Stimulated activated CD8-positive, alpha-beta memory T cell treated with anti-CD3 and anti-CD28 coated beads, Interleukin-2, amount 100 ng/mL, for 48 hours (primary cell): ENCODE measurements at regions not wholly inside any gene's neighbourhood (a gene's known extent, or its start where the extent isn't known, plus 50 kb on each side); places are given as distances from the start of the nearest gene placed in this dataset.

Experiments used
- DNase-seq, 2 donors: peaks; one replicate each; pipeline ENCODE4 v3.0.0-alpha.2; 2020; ENCODE audit warnings: low read depth in 2 of 2

- no peak for DNase-seq
Observed at GRCh38 chr6:43950051-43950605, 177.1 kb downstream of the MRPL14 start.

- no peak for DNase-seq
Observed at GRCh38 chr6:43949551-43949991, 177.7 kb downstream of the MRPL14 start.

- no peak for DNase-seq
Observed at GRCh38 chr6:43948527-43949485, 178.4 kb downstream of the MRPL14 start.

DNA sequence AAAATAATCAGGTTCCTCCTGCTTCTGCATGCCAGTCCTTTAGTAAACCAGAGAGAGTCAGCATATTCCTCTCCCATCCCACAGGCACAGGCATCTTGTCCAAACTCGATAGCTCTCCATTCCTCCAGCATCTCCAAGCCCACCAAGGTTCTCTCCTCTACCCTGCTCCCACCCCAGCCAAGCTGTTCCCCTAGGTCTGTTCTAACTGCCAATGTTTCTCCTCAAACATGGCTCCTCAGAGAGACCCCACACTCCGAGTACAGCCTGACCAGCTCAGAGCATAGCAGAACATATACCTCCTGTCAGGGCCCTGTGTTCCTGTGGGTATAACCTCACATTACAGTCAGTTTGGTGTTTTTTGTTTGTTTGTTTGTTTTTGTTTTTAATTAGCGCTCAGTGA lies 177.8 kb downstream of the VEGFA start:
- DNase-seq = no peak

DNA sequence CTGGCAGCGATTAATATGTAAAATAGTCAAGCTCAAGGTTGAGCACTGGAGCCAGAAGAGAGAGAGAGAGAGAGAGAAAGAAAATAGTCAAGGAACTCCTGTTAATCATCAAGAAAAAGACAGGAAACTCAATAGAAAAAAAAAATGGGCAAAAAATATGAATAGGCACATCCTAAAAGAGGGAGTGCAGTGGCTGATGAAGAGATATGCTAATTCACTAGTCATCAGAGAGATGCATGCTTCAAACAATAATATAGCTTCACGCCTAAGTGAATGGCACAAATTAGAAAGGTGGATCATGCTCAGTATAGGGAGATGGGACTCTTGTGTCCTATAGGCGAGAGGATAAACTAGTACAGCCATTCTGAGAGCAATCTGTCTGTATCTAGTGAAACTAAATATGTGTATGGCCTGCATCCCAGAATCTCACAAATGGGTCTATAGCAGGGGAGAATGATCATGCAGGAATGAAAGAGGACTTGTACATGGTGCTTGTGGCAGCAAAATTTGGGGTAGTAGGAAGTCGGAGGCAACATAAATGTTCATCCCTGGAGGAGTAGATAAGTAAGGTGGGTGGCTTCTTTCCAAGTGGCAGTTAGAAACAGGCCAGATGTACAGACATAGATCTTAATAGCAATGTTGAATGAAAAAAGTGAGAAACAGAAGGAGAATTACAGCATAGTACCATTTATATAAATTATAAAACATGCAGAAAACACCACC lies 176.8 kb downstream of the VEGFA start:
- DNase-seq = no peak

DNA sequence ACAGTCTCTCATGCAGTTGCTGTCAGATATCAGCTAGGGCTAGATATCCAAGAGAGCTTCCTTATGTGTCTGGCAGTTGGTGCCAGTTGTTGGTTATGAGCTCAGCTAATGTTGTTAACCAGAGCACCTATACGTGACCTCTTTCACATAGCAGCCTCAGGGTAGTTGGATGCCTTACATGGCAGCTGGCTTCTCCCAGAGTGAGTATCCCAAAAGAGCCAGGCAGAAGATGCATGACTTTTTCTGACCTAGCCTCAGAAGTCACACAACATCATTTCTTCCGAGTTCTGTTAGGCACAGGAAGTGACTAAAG lies 175.7 kb downstream of the VEGFA start:
- no peak for DNase-seq

DNA sequence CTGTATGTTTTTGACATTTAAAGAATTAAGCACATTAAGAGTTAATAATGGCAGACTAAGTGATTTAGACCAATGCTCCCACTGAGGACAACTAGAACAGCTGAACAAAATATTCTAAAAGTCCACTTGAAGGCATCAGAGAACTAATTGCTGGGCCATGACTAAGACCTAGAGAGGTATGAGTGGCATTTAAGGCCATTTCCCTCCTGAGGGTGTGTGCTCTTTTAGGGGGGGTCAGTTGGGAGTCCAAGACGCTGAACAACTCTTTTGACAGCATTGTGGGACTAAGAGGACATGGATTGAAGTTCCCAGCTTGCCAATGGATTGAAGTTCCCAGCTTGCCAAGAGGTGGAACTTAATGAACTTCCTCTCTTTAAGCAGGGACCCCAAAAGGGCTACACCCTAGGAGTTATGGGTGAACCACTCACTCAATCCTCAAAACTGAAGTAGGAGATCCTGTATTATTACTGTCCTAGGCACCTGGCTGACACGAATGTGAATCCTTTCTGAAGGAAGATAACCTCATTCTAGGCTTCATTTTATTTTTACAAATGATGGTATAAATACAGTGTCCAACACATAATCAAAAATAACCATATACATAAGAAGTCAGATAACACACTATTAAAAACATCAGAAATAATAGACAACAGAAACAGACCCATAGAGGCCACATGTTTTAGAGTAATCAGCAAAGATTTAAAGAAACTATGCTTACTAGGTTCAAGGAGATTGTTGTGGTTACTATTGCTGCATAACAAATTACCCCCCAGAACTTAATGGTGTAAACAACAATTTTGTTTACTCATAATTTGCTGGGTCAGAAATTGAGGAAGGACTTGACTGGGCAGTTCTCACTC lies 175.1 kb downstream of the VEGFA start:
- DNase-seq = no peak

DNA sequence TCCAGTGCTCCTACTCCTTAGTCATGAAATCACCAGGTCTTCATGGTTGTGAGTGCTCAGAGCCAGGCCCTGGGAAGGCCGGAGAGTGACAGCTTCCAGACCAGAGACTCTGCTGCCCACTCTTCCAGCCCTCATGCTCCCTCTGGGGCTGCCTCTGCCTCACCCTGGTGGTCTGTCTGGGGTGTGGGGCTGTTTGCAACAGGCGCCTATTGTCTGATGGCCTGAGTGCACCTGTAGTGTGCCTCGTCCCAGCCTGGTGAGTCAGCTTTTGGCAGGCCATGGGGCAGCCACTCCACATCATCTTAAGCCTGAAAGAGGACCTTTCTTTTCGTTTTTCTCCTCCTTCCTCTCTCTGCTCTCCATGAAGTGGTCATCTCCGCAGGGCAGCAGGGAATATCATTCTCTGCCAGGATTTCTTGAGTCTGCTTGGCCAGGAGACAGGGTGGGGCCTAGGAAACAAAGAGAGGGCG lies 173.8 kb downstream of the VEGFA start:
- no peak for DNase-seq

- DNase-seq = no peak
Observed at GRCh38 chr6:43943099-43943766, 173.2 kb downstream of the VEGFA start.

GRCh38 chr6:43942616-43943015 lies 172.6 kb downstream of the VEGFA start:
- no peak for DNase-seq

GRCh38 chr6:43942011-43942442 lies 172.0 kb downstream of the VEGFA start:
- DNase-seq = no peak

- no peak for DNase-seq
Observed at GRCh38 chr6:43941174-43941573, 171.2 kb downstream of the VEGFA start.

DNA sequence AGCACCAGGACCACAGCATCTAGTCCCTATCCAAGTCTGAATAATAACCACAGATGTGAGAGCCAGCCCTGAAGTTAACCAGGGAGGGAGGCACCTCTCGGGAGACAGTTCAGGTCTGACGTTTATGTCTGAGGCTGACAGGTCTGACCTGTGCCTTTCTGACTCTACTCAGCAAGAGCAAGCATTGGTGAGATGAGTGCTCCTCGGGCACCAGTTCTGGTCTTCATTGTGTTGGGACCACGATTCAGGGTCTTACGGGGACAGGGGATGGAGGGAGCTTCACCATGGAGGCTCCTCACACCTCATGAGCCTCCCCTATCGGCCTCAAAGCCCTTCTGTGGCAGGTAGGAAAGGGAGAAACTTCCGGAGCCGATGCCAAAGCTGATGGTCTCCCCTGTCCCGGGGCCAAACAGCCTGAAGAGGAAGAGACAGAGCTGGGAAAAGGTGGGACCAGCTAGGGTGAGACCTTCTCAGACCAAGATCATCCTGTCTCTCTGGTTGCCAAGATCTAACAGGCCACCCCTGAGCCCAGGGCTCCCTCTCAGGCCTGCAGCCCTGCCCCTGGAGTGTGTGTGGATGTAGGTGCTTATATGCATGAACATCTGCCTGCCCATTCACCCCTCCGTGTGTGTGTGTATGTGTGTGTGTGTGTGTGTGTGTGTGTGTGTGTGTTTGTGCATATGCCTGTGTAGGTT lies 170.5 kb downstream of the VEGFA start:
- DNase-seq = no peak

- DNase-seq = no peak
Observed at GRCh38 chr6:43940071-43940392, 170.0 kb downstream of the VEGFA start.

GRCh38 chr6:43939281-43940070 lies 169.5 kb downstream of the VEGFA start:
- DNase-seq = no peak

DNA sequence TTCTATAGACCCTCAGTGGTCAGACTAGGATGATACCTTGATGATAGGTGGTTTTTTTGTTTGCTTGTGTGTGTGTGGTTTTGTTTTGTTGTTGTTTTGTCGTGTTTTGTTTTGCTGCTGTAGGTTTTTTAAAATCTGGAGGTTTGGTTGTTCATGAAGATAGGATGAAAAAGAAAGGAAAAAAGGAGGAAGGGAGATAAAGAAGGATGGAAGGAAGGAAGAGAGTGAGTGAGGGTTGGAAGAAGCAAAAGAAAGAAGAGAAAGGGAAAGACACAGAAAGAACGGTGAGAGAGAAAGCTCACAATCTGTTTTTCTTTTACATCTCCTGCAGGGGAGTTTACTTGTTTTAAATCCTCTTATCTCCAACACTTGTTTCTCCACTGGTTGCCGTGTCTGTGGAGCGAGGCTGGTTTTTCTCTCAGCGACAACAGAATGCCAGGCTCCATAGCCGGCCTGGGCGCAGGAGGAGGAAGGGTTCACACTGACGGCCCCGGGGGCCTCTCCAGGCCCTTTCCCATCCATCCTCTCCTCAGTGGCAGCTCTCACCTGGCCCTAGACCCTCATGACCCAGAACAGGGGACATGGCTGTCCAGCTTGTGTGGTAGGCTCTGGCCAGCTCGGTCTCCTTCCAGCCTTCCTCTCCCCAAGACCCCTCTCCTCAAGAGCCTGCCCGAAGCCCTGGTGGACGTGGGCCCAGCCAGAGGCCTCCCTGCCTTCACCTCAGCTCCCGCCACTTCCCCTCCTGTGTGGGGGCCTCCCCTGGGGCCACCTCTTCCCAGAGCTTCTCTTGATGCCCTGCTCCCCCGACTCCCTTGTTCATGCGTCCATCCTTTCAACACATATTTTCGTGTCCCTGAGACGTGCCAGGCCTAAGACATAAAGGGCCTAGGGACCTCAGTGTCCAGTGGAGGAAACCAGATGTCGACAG lies 168.4 kb downstream of the VEGFA start:
- no peak for DNase-seq

DNA sequence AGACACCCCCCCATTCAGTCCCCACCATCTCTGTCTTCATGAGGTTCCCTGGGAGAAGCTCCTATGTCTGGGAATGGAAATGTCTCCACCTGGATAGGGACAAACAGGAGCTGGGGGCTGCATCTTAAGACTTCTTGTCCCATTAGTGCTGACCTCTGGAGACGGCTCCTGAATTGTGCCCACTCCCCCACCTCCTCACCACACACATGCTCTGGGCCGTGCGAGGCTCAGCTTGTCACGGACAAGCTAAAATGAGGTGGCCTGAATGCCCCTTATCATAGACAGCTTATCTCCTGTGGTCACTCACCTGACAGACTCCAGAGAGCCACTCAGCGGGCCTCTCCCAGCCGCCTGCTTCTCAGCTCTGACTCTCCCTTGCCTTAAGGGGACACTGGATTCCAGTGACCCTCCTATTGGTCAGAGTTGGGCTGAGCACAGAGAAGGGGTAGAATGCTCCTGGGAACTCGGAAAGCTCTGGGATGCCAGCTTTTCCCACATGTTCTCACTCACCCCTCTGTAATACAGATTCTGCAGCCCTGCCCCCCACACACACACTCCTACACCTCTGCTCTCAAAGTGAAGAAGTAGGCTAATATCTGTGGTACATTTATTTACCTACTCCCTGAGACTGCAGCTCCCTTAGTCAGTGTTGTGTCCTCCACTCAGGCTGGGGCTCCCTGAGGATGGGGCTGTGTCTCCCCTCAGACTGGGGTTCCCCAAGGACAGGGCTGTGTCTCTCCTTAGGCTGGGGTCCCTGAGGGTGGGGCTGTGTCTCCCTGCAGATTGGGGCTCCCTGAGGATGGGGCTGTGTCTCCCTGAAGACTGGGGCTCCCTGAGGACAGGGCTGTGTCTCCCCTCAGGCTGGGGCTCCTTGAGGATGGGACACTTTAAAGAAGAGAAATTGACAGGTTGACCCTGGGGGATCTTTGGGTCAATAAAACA lies 167.5 kb downstream of the VEGFA start:
- DNase-seq = no peak

DNA sequence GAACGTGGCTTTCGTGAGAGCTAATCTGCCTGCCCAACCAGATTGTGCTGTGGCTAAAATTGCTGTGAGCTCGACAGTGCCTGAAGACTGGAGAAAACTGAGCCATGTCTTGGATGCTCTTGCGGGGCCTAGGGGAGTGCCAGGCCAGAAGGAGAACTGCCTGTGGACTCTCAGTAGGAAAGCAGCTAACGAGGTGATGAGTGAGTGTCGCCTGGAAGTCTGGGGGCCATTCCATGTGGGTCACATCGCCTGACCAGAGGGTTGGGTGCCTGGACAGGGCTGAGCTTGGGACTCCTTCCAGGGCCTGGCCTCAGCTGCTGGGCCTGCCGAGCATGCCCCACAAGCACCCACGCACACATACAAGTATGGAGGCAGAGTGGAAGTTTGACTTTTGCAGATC lies 166.5 kb downstream of the VEGFA start:
- no peak for DNase-seq
